ENCODE measurements at regions not wholly inside any gene's neighbourhood (a gene's known extent, or its start where the extent isn't known, plus 50 kb on each side); places are given as distances from the start of the nearest gene placed in this dataset.

GRCh38 chr4:96093563-96093962 is 253.7 kb downstream of the PDHA2 start:
- no peak for DNase-seq (ENCODE audit: extremely low read depth, low read depth)

GRCh38 chr4:96094183-96094582 is 254.3 kb downstream of the PDHA2 start:
- DNase-seq (ENCODE audit: extremely low read depth, low read depth): no peak

GRCh38 chr4:96097040-96097607 is 257.2 kb downstream of the PDHA2 start:
- no peak for DNase-seq (ENCODE audit: extremely low read depth, low read depth)

- DNase-seq (ENCODE audit: extremely low read depth, low read depth): no peak
These were observed 257.8 kb downstream of the PDHA2 start for GRCh38 chr4:96097693-96098092.

GRCh38 chr4:96099031-96099430 is 259.1 kb downstream of the PDHA2 start:
- no peak for DNase-seq (ENCODE audit: extremely low read depth, low read depth)

- no peak for DNase-seq (ENCODE audit: extremely low read depth, low read depth)
These were observed 262.7 kb downstream of the PDHA2 start for GRCh38 chr4:96102541-96103026.

GRCh38 chr4:96103086-96103485 is 263.2 kb downstream of the PDHA2 start:
- no peak for DNase-seq (ENCODE audit: extremely low read depth, low read depth)

GRCh38 chr4:96108146-96108545 is 268.3 kb downstream of the PDHA2 start:
- DNase-seq (ENCODE audit: extremely low read depth, low read depth): no peak

- no peak for DNase-seq (ENCODE audit: extremely low read depth, low read depth)
These were observed 272.7 kb downstream of the PDHA2 start for GRCh38 chr4:96112631-96113030.

GRCh38 chr4:96120206-96120605 is 280.3 kb downstream of the PDHA2 start:
- no peak for DNase-seq (ENCODE audit: extremely low read depth, low read depth)

GRCh38 chr4:96126227-96126626 is 286.3 kb downstream of the PDHA2 start:
- DNase-seq (ENCODE audit: extremely low read depth, low read depth): no peak

GRCh38 chr4:96131186-96131585 is 291.3 kb downstream of the PDHA2 start:
- DNase-seq (ENCODE audit: extremely low read depth, low read depth): no peak

GRCh38 chr4:96134806-96135205 is 294.9 kb downstream of the PDHA2 start:
- no peak for DNase-seq (ENCODE audit: extremely low read depth, low read depth)

- DNase-seq (ENCODE audit: extremely low read depth, low read depth): no peak
These were observed 296.2 kb downstream of the PDHA2 start for GRCh38 chr4:96136056-96136455.

- no peak for DNase-seq (ENCODE audit: extremely low read depth, low read depth)
These were observed 299.5 kb downstream of the PDHA2 start for GRCh38 chr4:96139251-96139929.

GRCh38 chr4:96145601-96146000 is 305.7 kb downstream of the PDHA2 start:
- no peak for DNase-seq (ENCODE audit: extremely low read depth, low read depth)

GRCh38 chr4:96146686-96147085 is 306.8 kb downstream of the PDHA2 start:
- DNase-seq (ENCODE audit: extremely low read depth, low read depth): no peak

- no peak for DNase-seq (ENCODE audit: extremely low read depth, low read depth)
These were observed 310.0 kb downstream of the PDHA2 start for GRCh38 chr4:96149894-96150293.

GRCh38 chr4:96150466-96150865 is 310.6 kb downstream of the PDHA2 start:
- no peak for DNase-seq (ENCODE audit: extremely low read depth, low read depth)

- DNase-seq (ENCODE audit: extremely low read depth, low read depth): no peak
These were observed 312.9 kb downstream of the PDHA2 start for GRCh38 chr4:96152824-96153223.

- no peak for DNase-seq (ENCODE audit: extremely low read depth, low read depth)
These were observed 314.8 kb downstream of the PDHA2 start for GRCh38 chr4:96154676-96155075.

- DNase-seq (ENCODE audit: extremely low read depth, low read depth): no peak
These were observed 322.7 kb downstream of the PDHA2 start for GRCh38 chr4:96162636-96163035.
